Activated CD4-positive, CD25-positive, alpha-beta regulatory T cell treated with anti-CD3 and anti-CD28 coated beads, Interleukin-2, amount 50 U/mL, for 16 hours (primary cell): ENCODE measurements at regions not wholly inside any gene's neighbourhood (a gene's known extent, or its start where the extent isn't known, plus 50 kb on each side); places are given as distances from the start of the nearest gene placed in this dataset.
"Not testable (repeated sequence)": the region's sequence is repeated elsewhere in the genome, so short reads cannot be mapped to it uniquely, and the experiment has no call there.

Experiments used
- DNase-seq: peaks from one replicate; pipeline ENCODE4 v3.0.0-alpha.2; 2020; ENCODE audit warnings: low read depth, low spot score

- DNase-seq = no peak
Observed at GRCh38 chr12:91680864-91681263, 464.8 kb downstream of the BTG1 start.

- no peak for DNase-seq
Observed at GRCh38 chr12:91677556-91677955, 468.1 kb downstream of the BTG1 start.

- no peak for DNase-seq
Observed at GRCh38 chr12:91675401-91675800, 470.2 kb downstream of the BTG1 start.

GRCh38 chr12:91672130-91672529 lies 473.5 kb downstream of the BTG1 start:
- DNase-seq = no peak

- no peak for DNase-seq
Observed at GRCh38 chr12:91667694-91668093, 478.0 kb downstream of the BTG1 start.

- no peak for DNase-seq
Observed at GRCh38 chr12:91663744-91664143, 481.1 kb upstream of the DCN start.

GRCh38 chr12:91663310-91663709 lies 480.7 kb upstream of the DCN start:
- DNase-seq = no peak

- no peak for DNase-seq
Observed at GRCh38 chr12:91662021-91662420, 479.4 kb upstream of the DCN start.

GRCh38 chr12:91657032-91657431 lies 474.4 kb upstream of the DCN start:
- DNase-seq = no peak

GRCh38 chr12:91655966-91656365 lies 473.3 kb upstream of the DCN start:
- no peak for DNase-seq

- DNase-seq = no peak
Observed at GRCh38 chr12:91654087-91654486, 471.5 kb upstream of the DCN start.

GRCh38 chr12:91651728-91652127 lies 469.1 kb upstream of the DCN start:
- no peak for DNase-seq

- DNase-seq = no peak
Observed at GRCh38 chr12:91643763-91644162, 461.1 kb upstream of the DCN start.

GRCh38 chr12:91640021-91640420 lies 457.4 kb upstream of the DCN start:
- no peak for DNase-seq

GRCh38 chr12:91639327-91639726 lies 456.7 kb upstream of the DCN start:
- DNase-seq = no peak

GRCh38 chr12:91637789-91638624 lies 455.4 kb upstream of the DCN start:
- no peak for DNase-seq

GRCh38 chr12:91636721-91637120 lies 454.1 kb upstream of the DCN start:
- DNase-seq = no peak

GRCh38 chr12:91634386-91634713 lies 451.7 kb upstream of the DCN start:
- DNase-seq = not testable (repeated sequence)

- DNase-seq = no peak
Observed at GRCh38 chr12:91633734-91634357, 451.2 kb upstream of the DCN start.

GRCh38 chr12:91633206-91633605 lies 450.6 kb upstream of the DCN start:
- DNase-seq = no peak

GRCh38 chr12:91632042-91632786 lies 449.6 kb upstream of the DCN start:
- no peak for DNase-seq

- no peak for DNase-seq
Observed at GRCh38 chr12:91630596-91631293, 448.1 kb upstream of the DCN start.
